RWPE1 (cell line): ENCODE measurements at regions not wholly inside any gene's neighbourhood (a gene's known extent, or its start where the extent isn't known, plus 50 kb on each side); places are given as distances from the start of the nearest gene placed in this dataset.

ENCODE experiments used
- CTCF ChIA-PET: fragments of 350-600 bp; sonication (Branson Sonifier 250); formaldehyde crosslinking; extraction: SDS; loops from one replicate; lab custom pipeline; 2021; lab: Yijun Ruan, JAX
- POLR2A ChIA-PET: fragments of 400-600 bp; formaldehyde crosslinking; extraction: SDS; loops from one replicate; lab custom pipeline; 2020; ENCODE audit warnings: antibody characterized with exemption; ENCODE audit not compliant: low non-redundant PET; lab: Yijun Ruan, JAX
- DNase-seq: peaks from one replicate; pipeline ENCODE4 v3.0.0; 2012; ENCODE audit warnings: low spot score
- H3K27ac ChIP-seq: fragments of 450-650 bp; 2 replicates; pipeline ENCODE4 v1.5.1; 2017
- TF ChIP-seq, protein P1 (sequence below): fragments of 450-650 bp; conservative IDR thresholded peaks from 2 replicates; pipeline ENCODE4 v1.5.1; 2017; ENCODE audit warnings: low read depth, mild to moderate bottlenecking

DNA sequence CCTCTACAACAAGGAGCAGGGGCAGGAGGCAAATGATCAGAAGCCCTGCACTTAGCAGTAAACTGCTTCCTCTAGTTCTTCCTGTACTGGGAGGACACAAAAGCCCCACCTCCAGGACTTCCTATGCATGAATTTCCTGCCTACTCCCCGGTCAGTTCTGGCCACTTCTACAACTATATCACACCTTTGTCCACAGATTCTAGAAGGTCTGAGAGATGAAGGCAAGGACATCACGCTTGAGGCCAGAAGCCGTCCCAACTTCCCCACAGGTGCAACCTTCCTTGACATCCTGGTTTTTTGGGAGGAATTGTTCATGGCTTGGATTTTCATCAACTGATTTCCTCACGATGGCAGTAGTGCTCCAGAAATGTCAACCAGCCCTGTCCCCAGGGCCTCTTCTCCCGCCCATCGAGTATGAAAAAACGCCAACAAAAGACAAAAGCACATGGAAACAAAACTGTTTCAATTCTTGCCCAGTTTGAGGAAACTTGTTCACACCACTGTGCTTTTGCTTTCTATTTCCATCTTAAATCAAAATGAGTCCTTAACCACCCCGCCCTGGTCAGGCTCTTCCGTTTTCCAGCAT lies 206.5 kb upstream of the STK26 start:
- ChIA-PET CTCF (interaction anchor here (0.6 kb wide), 1 partner anchor 28 kb away, joined by 4 read pairs; no protein-coding TSS in a partner anchor), POLR2A (no interaction called here)
- TF ChIP-seq, protein P1, sequence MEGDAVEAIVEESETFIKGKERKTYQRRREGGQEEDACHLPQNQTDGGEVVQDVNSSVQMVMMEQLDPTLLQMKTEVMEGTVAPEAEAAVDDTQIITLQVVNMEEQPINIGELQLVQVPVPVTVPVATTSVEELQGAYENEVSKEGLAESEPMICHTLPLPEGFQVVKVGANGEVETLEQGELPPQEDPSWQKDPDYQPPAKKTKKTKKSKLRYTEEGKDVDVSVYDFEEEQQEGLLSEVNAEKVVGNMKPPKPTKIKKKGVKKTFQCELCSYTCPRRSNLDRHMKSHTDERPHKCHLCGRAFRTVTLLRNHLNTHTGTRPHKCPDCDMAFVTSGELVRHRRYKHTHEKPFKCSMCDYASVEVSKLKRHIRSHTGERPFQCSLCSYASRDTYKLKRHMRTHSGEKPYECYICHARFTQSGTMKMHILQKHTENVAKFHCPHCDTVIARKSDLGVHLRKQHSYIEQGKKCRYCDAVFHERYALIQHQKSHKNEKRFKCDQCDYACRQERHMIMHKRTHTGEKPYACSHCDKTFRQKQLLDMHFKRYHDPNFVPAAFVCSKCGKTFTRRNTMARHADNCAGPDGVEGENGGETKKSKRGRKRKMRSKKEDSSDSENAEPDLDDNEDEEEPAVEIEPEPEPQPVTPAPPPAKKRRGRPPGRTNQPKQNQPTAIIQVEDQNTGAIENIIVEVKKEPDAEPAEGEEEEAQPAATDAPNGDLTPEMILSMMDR, result no peak
- H3K27ac ChIP-seq, result no peak overlapping the region
- peak; percentile 5 for DNase-seq

DNA sequence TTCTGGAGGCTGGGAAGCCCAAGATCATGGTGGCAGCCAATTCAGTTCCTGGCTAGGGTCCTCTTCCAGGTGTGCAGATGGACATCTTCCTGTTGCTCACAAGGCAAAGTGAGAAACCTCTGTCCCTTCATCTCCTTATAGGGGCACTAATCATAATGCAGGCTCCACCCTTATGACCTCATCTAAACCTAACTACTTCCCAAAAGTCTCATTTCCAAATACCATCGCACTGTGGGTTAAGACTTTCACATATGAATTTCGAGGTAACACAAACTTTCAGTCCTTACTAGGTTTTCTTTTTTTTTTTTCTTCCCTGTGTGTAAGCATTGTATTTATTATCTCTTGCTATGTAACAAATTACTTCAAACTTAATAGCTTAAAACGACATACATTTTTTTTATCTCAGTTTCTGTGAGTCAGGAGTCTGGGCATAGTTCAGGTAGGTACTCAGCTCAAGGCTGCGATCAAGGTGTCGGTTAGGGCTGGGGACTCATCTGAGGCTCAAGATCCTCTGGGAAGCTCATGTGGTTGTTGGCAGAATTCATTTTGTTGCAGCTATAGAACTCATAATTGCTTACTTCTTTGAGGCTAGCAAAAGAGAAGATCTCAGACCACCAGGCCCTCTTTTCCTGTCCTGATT lies 204.7 kb upstream of the STK26 start:
- POLR2A ChIA-PET, result no interaction called here
- DNase-seq, result no peak

DNA sequence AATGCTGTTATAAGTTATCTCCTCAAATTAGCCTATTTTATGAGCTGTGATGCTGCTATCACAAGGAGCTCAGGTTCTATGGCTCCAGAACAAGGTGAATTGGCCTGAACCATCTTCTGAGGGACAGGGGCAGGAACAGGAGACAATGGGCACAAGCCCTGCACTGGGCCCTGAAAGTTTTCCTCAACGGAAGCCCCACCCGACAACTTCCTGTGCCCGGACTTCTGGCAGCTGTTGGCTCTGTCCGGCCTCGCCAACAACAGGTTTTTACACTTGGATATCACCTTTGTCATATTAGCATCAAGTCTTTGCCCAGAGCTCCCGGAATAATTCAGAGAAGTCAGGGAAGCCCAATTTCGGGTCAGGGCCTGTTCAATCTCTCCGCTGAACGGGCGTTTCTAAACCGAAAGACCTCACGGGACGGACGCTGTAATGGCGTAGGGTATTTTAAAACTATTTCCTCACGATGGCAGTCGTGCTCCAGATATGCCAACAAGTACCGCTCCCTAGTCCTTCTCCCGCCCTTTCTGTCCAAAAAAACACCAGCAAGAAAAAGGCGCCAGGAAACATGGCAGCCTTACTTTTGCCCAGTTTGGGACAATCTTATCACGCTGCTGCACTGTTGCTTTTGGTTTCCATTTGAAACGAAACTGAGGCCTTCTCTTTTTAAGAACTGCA lies 201.0 kb upstream of the STK26 start:
- DNase-seq, result no peak
- ChIA-PET POLR2A (no interaction called here), CTCF (interaction anchor here (0.6 kb wide), 2 partner anchors 471 to 692 kb away, joined by 3 read pairs; no protein-coding TSS in a partner anchor)
- no peak overlapping the region for H3K27ac ChIP-seq
- TF ChIP-seq, protein P1, result no peak

More for the DNA sequence above, 204.7 kb upstream of the STK26 start:
- TF ChIP-seq, protein P1, result no peak
- H3K27ac ChIP-seq, result no peak overlapping the region
- CTCF ChIA-PET, result no interaction called here

DNA sequence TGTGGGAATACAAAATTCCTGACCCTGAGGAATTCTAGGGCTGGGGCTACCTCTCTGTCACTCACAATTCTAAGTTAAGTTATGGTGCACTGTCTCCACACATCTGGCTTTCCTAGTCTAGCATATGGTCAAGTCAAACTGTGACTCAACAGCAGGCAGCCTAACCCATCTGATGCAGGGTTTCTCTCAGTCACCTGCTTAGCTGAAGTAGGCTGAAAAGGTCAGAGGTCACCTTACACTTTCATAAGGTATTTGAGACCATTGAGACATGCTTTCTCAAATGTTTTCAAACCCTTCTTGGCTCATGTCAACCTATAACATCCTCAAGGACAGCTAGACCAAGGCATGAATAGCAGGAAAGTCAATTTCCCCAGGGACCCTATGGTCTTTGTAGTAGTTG lies 196.5 kb upstream of the STK26 start:
- ChIA-PET CTCF (no interaction called here), POLR2A (no interaction called here)
- H3K27ac ChIP-seq, result no peak overlapping the region
- DNase-seq, result no peak
- TF ChIP-seq, protein P1, result no peak

DNA sequence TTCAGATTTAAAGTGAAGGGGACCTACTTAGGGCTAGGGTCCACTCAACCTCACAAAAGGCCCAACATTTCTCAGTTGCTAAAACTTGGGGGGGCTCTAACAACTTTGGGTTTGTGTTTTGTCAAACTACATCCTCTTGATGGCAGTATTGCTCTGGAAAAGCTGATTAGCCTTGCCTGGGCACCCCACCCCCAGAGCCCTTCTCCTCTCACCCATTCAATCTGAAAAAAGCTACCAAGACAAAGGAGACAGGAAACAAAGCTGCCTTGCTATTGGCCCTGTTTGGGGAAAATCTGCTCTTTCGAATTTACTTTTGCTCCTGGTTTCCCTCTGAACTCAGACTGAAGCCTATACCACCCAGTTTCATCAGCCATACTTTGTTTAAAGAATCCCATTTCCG lies 195.2 kb upstream of the STK26 start:
- CTCF ChIA-PET, result interaction anchor here (0.7 kb wide), 1 partner anchor 851 kb away, joined by 3 read pairs; no protein-coding TSS in a partner anchor
- DNase-seq, result no peak
- no peak overlapping the region for H3K27ac ChIP-seq
- TF ChIP-seq, protein P1, result no peak
- POLR2A ChIA-PET, result no interaction called here

DNA sequence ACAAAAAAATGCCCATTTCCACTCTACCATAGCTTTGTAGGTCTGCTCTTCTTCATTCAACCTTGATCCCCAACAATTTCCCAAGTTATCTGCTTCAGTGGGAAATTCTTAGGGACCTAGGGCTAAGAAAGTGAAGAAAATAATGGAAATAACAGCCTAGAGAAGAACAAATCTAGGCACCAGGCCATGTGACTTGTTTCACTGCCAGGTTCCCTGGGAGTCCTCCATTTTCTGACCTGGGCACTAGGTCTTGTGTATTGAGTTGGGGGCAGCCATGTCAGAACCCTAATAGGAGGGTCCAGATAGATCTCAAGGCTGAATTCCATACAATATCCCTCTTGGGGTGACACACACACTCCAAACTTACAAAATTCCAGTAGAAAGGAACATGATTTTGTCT lies 194.6 kb upstream of the STK26 start:
- POLR2A ChIA-PET, result no interaction called here
- CTCF ChIA-PET, result no interaction called here
- DNase-seq, result no peak
- TF ChIP-seq, protein P1, result no peak
- no peak overlapping the region for H3K27ac ChIP-seq
